ENCODE measurements at regions not wholly inside any gene's neighbourhood (a gene's known extent, or its start where the extent isn't known, plus 50 kb on each side); places are given as distances from the start of the nearest gene placed in this dataset.

DNA sequence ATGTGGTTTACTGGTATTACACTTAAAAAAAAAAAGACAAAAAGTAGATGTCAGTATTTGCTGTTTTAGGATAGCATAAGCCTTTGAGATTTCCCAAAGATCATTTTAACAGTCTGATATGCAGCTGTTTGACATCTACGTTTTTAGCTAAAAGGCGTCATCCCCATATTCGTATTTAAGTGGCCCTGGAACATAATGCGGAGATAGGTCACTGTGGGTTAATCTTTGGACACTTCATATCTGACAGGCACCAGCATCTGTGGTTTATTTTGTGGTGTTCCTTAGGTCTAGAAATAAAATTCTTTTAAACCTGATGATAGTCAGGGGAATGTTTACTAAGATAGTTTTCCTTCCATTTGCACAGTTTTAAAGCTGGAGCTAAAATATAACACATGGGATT, 313.7 kb downstream of the SOX4 start:
- H3K9me3 ChIP-seq (ENCODE audit: control insufficient read depth, insufficient read depth, low read length), result no peaks in the 10 kb centered on the region
- DNase-seq, result no peak
- 74% methylated on average over 4 of the region's 4 CpGs for WGBS (ENCODE audit: insufficient coverage)
- H3K36me3 Mint-ChIP-seq, result no peaks in the 10 kb centered on the region
- no peaks in the 10 kb centered on the region for H3K9me3 Mint-ChIP-seq
- H3K36me3 ChIP-seq (ENCODE audit: control insufficient read depth, insufficient read depth, low read length), result no peaks in the 10 kb centered on the region
- no peak overlapping the region for H3K4me3 Mint-ChIP-seq
- intact Hi-C loops (cut with micrococcal nuclease), result no loop called here
- no peak for ATAC-seq
- H3K4me3 ChIP-seq (ENCODE audit: low read length), result no peak overlapping the region
- H3K27ac ChIP-seq (ENCODE audit: low read length), result no peak overlapping the region
- no peaks in the 10 kb centered on the region for H3K4me1 Mint-ChIP-seq
- no peaks in the 10 kb centered on the region for H3K27me3 ChIP-seq (ENCODE audit: control insufficient read depth, insufficient read depth, low read length)
- TF ChIP-seq, protein P1, sequence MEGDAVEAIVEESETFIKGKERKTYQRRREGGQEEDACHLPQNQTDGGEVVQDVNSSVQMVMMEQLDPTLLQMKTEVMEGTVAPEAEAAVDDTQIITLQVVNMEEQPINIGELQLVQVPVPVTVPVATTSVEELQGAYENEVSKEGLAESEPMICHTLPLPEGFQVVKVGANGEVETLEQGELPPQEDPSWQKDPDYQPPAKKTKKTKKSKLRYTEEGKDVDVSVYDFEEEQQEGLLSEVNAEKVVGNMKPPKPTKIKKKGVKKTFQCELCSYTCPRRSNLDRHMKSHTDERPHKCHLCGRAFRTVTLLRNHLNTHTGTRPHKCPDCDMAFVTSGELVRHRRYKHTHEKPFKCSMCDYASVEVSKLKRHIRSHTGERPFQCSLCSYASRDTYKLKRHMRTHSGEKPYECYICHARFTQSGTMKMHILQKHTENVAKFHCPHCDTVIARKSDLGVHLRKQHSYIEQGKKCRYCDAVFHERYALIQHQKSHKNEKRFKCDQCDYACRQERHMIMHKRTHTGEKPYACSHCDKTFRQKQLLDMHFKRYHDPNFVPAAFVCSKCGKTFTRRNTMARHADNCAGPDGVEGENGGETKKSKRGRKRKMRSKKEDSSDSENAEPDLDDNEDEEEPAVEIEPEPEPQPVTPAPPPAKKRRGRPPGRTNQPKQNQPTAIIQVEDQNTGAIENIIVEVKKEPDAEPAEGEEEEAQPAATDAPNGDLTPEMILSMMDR (IDR thresholded peaks at IDR 0.05), result no peak
- no peaks in the 10 kb centered on the region for H3K4me1 ChIP-seq (ENCODE audit: control insufficient read depth, insufficient read depth, low read length)
- peaks cover 0 to 12% of the 10 kb centered on the region in 2 donors for H3K27me3 Mint-ChIP-seq (ENCODE audit: low read depth in 2 of 2)
- no peak overlapping the region for H3K27ac Mint-ChIP-seq

DNA sequence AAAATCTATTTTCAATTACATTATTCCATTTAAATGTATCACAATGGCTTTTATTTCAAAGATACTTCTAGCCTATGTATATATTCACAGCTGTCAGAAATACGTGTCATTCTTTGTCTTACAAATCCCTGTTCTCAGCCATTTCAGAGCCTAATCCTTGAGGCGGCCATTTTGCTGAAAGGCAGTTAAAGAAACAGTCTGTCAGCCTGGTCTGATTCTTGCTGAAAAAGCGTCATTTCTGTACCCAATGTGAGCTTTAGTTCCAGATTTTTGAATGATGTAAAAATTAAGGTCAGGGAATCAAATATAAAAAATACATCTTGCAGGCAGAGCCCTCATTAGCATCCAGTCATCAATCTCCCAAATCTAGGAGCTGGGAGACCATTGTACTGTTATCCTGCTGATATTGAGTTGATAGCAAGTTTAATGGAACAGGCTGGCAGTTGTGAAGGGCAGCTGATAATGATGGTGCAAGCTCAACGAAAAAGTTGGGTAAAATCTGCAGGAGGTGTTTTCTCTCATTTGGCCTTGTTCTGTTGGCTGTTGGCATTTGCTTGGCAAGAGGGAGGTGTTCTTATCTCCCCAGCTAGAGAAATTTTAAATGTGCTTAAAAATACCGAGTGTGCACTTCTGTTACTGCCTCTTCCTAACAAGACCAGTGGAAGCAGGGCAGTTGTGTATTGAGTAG, 314.8 kb downstream of the SOX4 start:
- intact Hi-C loops (cut with micrococcal nuclease), result no loop called here
- WGBS (ENCODE audit: insufficient coverage), result 88% methylated on average over 5 of the region's 5 CpGs
- DNase-seq, result no peak
- no peaks in the 10 kb centered on the region for H3K9me3 ChIP-seq (ENCODE audit: control insufficient read depth, insufficient read depth, low read length)
- TF ChIP-seq, protein P1 (IDR thresholded peaks at IDR 0.05), result no peak
- no peaks in the 10 kb centered on the region for H3K4me1 ChIP-seq (ENCODE audit: control insufficient read depth, insufficient read depth, low read length)
- Mint-ChIP-seq H3K4me3 (no peak overlapping the region), H3K27ac (no peak overlapping the region), H3K4me1 (peaks cover 0 to 2% of the 10 kb centered on the region in 2 donors), H3K27me3 (ENCODE audit: low read depth in 2 of 2) (peaks cover 0 to 12% of the 10 kb centered on the region in 2 donors), H3K36me3 (no peaks in the 10 kb centered on the region), H3K9me3 (no peaks in the 10 kb centered on the region)
- ATAC-seq, result no peak
- no peak overlapping the region for H3K4me3 ChIP-seq (ENCODE audit: low read length)
- no peaks in the 10 kb centered on the region for H3K36me3 ChIP-seq (ENCODE audit: control insufficient read depth, insufficient read depth, low read length)
- no peak overlapping the region for H3K27ac ChIP-seq (ENCODE audit: low read length)
- H3K27me3 ChIP-seq (ENCODE audit: control insufficient read depth, insufficient read depth, low read length), result no peaks in the 10 kb centered on the region

DNA sequence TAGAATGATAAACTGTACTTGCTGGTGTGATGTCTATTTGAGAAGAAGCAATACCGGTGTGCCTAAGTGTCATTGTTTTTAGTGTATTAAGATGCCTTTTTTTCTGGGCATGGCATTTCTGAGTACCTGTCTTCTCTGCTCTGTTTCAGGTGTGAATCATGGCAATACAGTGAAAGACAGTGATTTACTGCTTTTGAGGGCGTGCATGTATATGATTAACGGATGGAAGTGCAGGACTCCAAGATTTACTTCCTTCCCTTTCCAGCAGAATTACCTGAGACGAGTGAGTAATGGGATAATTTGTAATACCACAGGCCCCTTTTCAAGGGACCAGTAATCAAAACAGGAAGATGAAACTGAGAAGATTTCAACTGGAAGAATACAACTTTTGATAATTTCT, 315.8 kb downstream of the SOX4 start:
- H3K36me3 Mint-ChIP-seq, result no peaks in the 10 kb centered on the region
- Histone ChIP-seq H3K27ac (ENCODE audit: low read length) (no peak overlapping the region), H3K36me3 (ENCODE audit: control insufficient read depth, insufficient read depth, low read length) (no peaks in the 10 kb centered on the region), H3K27me3 (ENCODE audit: control insufficient read depth, insufficient read depth, low read length) (no peaks in the 10 kb centered on the region), H3K4me1 (ENCODE audit: control insufficient read depth, insufficient read depth, low read length) (no peaks in the 10 kb centered on the region), H3K9me3 (ENCODE audit: control insufficient read depth, insufficient read depth, low read length) (no peaks in the 10 kb centered on the region), H3K4me3 (ENCODE audit: low read length) (no peak overlapping the region)
- H3K4me1 Mint-ChIP-seq, result peaks cover 5 to 11% of the 10 kb centered on the region in 2 donors
- H3K27me3 Mint-ChIP-seq (ENCODE audit: low read depth in 2 of 2), result peaks cover 0 to 12% of the 10 kb centered on the region in 2 donors
- TF ChIP-seq, protein P1 (IDR thresholded peaks at IDR 0.05), result no peak
- H3K27ac Mint-ChIP-seq, result no peak overlapping the region
- no peaks in the 10 kb centered on the region for H3K9me3 Mint-ChIP-seq
- WGBS (ENCODE audit: insufficient coverage), result 98% methylated on average over 2 of the region's 4 CpGs
- intact Hi-C loops (cut with micrococcal nuclease), result no loop called here
- no peak for ATAC-seq
- H3K4me3 Mint-ChIP-seq, result no peak overlapping the region
- DNase-seq, result no peak

DNA sequence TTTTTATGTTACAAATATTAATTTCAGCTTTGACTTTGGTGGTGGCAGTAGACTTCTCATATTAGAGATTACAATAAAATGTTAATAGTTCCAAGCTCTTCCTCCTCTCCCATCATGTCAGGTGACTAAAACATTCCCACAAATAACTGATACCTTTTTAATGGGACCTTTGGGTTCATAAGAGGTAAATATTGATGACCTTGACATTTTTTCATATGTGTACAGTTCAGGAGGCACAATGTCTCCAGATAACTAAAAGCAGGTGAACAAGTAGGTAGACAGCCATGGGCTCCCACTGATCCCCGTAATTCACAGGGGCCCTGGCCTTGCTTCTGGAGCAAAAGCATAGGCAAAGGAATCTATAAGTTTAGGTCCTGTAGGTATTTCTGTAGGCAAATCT, 317.7 kb downstream of the SOX4 start:
- Histone ChIP-seq H3K9me3 (ENCODE audit: control insufficient read depth, insufficient read depth, low read length) (no peaks in the 10 kb centered on the region), H3K4me1 (ENCODE audit: control insufficient read depth, insufficient read depth, low read length) (no peaks in the 10 kb centered on the region), H3K27ac (ENCODE audit: low read length) (no peak overlapping the region), H3K4me3 (ENCODE audit: low read length) (no peak overlapping the region), H3K36me3 (ENCODE audit: control insufficient read depth, insufficient read depth, low read length) (no peaks in the 10 kb centered on the region), H3K27me3 (ENCODE audit: control insufficient read depth, insufficient read depth, low read length) (no peaks in the 10 kb centered on the region)
- H3K27me3 Mint-ChIP-seq (ENCODE audit: low read depth in 2 of 2), result peaks cover 0 to 12% of the 10 kb centered on the region in 2 donors
- 85% methylated on average over 1 of the region's 1 CpG for WGBS (ENCODE audit: insufficient coverage)
- H3K36me3 Mint-ChIP-seq, result no peaks in the 10 kb centered on the region
- intact Hi-C loops (cut with micrococcal nuclease), result no loop called here
- no peak for DNase-seq
- peaks cover 22% of the 10 kb centered on the region in 2 donors for H3K4me1 Mint-ChIP-seq
- TF ChIP-seq, protein P1 (IDR thresholded peaks at IDR 0.05), result no peak
- no peak for ATAC-seq
- no peak overlapping the region for H3K4me3 Mint-ChIP-seq
- H3K9me3 Mint-ChIP-seq, result no peaks in the 10 kb centered on the region
- no peak overlapping the region for H3K27ac Mint-ChIP-seq
